Thyroid gland (tissue), 4 donors: ENCODE measurements at regions not wholly inside any gene's neighbourhood (a gene's known extent, or its start where the extent isn't known, plus 50 kb on each side); places are given as distances from the start of the nearest gene placed in this dataset.

ENCODE experiments used
- DNase-seq, 2 donors: peaks; one replicate each; pipeline ENCODE4 v3.0.0-alpha.2; 2019
- H3K27ac ChIP-seq, 3 donors: fragments of 200-600 bp; sonication (generic); 1 replicate in 2 of 3; 2 replicates in 1 of 3; pipeline ENCODE4 v1.5.1; 2016 to 2019; ENCODE audit warnings: mild to moderate bottlenecking in 1 of 3, moderate library complexity in 1 of 3
- H3K27me3 ChIP-seq: fragments of 200-600 bp; sonication (generic); one replicate; pipeline ENCODE4 v1.5.1; 2019
- H3K36me3 ChIP-seq, 2 donors: fragments of 200-600 bp; sonication (generic); one replicate each; pipeline ENCODE4 v1.5.1; 2016 to 2019
- H3K4me1 ChIP-seq, 2 donors: fragments of 200-600 bp; sonication (generic); one replicate each; pipeline ENCODE4 v1.5.1; 2017 to 2019
- H3K4me3 ChIP-seq, 3 donors: fragments of 200-600 bp; sonication (generic); replicated peaks in 1 of 3; 1 replicate in 2 of 3; 2 replicates in 1 of 3; pipeline ENCODE4 v1.5.1; 2016; ENCODE audit warnings: mild to moderate bottlenecking in 1 of 3
- H3K9me3 ChIP-seq: fragments of 200-600 bp; sonication (generic); one replicate; pipeline ENCODE4 v1.5.1; 2017
- POLR2A ChIP-seq, 2 donors: fragments of 450-650 bp; IDR thresholded peaks; one replicate each; pipeline ENCODE4 v1.6.1; 2017; ENCODE audit warnings: antibody characterized with exemption in 2 of 2, mild to moderate bottlenecking in 2 of 2, moderate library complexity in 1 of 2
- WGBS, 2 donors: methylation state at CpG; one replicate each; pipeline ENCODE4 v1.1.5; 2017; 5-methylcytosine and 5-hydroxymethylcytosine counted together
- intact Hi-C: fragments of 100-400 bp; cut with DNase I; formaldehyde crosslinking; loops from one replicate; pipeline ENCODE4 v1.15.1; 2023
- TF ChIP-seq, protein P1 (sequence below), 6 experiments: fragments of 200-600 bp in 3 of 6; fragments of 450-650 bp in 3 of 6; sonication (generic) in 3 of 6; IDR thresholded peaks; one replicate each; pipeline ENCODE4 v1.5.1; 2016 to 2019; ENCODE audit warnings: antibody characterized with exemption in 6 of 6, mild to moderate bottlenecking in 2 of 6, inconsistent platforms in 1 of 6, moderate library complexity in 1 of 6

DNA sequence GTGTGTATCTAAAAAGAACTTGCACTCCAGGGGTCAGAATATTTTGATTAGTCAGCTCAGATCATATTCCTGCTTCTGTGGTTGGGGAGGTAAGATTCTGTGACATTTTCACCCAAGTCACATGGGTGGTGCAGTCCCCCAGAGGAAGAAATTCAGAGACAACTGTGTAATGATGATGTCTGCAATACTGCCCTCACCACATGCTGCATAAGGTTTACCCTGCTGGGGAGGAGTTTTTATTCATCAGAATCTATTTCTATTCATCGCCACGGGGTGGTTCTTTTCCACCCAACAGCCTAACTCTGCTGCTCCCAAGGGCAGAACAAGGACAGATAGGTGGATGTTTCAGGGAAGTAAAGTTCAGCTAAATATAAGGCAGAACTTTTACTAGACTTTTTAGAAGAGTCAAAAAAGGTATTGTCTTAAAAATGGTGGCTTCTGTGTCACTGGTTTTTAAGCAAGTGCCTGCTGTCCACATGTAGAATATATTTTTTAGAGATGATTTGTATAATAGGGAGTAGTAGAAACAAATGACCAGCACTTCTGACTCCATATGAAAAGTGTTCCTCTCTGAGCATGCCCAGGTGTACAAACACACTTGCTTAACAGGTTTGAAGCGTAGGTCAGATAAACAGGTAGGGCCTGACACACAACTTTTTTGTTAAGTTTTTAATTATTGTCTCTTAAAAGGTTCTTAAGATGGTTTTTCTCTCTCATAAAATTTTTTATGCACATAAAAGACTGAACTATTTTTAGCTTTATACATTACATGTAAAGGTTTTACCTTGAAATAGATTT is 352.7 kb downstream of the LRRC70 start:
- TF ChIP-seq POLR2A (IDR thresholded peaks at IDR 0.05), result no peak
- TF ChIP-seq, protein P1, sequence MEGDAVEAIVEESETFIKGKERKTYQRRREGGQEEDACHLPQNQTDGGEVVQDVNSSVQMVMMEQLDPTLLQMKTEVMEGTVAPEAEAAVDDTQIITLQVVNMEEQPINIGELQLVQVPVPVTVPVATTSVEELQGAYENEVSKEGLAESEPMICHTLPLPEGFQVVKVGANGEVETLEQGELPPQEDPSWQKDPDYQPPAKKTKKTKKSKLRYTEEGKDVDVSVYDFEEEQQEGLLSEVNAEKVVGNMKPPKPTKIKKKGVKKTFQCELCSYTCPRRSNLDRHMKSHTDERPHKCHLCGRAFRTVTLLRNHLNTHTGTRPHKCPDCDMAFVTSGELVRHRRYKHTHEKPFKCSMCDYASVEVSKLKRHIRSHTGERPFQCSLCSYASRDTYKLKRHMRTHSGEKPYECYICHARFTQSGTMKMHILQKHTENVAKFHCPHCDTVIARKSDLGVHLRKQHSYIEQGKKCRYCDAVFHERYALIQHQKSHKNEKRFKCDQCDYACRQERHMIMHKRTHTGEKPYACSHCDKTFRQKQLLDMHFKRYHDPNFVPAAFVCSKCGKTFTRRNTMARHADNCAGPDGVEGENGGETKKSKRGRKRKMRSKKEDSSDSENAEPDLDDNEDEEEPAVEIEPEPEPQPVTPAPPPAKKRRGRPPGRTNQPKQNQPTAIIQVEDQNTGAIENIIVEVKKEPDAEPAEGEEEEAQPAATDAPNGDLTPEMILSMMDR (IDR thresholded peaks at IDR 0.05), result no peak
- whole genome bisulfite sequencing, 2 donors, result 79 to 85% methylated on average over 3 of the region's 3 CpGs
- H3K4me3 ChIP-seq, result no peak overlapping the region
- no peak for DNase-seq
- H3K36me3 ChIP-seq, result no peaks in the 10 kb centered on the region
- peaks cover 10 to 20% of the 10 kb centered on the region in 2 donors for H3K4me1 ChIP-seq
- intact Hi-C loops, result no loop called here
- no peaks in the 10 kb centered on the region for H3K9me3 ChIP-seq
- H3K27me3 ChIP-seq, result no peaks in the 10 kb centered on the region
- no peak overlapping the region for H3K27ac ChIP-seq

DNA sequence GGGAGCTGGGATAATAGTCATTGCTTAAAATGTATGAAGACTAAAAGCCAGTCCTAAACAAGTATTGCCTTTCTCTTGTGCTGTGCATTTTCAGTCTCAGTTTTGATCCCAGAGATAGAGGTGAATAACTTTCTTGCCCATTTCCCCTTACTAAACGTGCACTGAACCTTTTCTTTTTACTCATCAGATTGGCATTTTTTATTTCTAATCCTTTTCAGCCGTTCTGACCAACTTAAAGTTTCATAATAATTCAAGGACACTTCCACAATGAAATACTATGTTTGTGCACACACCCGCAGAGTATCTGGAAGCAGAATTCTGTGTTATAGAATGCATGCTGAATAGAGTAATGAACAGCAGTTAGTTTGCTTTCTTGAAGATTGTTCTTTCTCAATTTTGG is 343.6 kb downstream of the LRRC70 start:
- 66 to 81% methylated on average over 3 of the region's 3 CpGs for WGBS, 2 donors
- intact Hi-C loops, result no loop called here
- no peak for TF ChIP-seq POLR2A (IDR thresholded peaks at IDR 0.05)
- TF ChIP-seq, protein P1 (IDR thresholded peaks at IDR 0.05), result no peak
- H3K27me3 ChIP-seq, result no peaks in the 10 kb centered on the region
- H3K4me1 ChIP-seq, result no peaks in the 10 kb centered on the region
- no peak overlapping the region for H3K4me3 ChIP-seq
- no peaks in the 10 kb centered on the region for H3K36me3 ChIP-seq
- DNase-seq, result no peak
- no peak overlapping the region for H3K27ac ChIP-seq
- H3K9me3 ChIP-seq, result no peaks in the 10 kb centered on the region

DNA sequence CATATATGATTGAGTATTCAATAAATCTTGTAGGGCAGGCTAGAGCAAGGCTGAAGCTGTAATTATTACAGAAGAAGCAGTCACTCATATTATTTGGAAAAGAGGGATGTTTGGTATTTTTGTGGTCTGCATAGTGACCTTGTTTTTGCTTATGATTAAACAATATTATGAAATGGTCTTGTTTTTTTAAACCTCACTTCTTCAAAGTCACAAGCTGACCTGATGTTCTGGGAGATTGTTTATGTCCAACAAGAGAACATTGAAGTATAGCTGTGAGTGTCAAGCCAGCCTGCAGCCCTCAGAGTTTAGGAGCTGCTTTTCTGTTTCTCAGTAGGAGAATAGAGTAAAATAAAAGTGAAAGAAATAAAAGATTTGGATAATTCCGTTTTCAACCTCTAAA is 342.2 kb downstream of the LRRC70 start:
- no peak for DNase-seq
- 78 to 79% methylated on average over 1 of the region's 1 CpG for WGBS, 2 donors
- intact Hi-C loops, result no loop called here
- no peak for TF ChIP-seq POLR2A (IDR thresholded peaks at IDR 0.05)
- TF ChIP-seq, protein P1 (IDR thresholded peaks at IDR 0.05), result no peak
- Histone ChIP-seq H3K9me3 (no peaks in the 10 kb centered on the region), H3K4me3 (no peak overlapping the region), H3K36me3 (no peaks in the 10 kb centered on the region), H3K4me1 (no peaks in the 10 kb centered on the region), H3K27me3 (no peaks in the 10 kb centered on the region), H3K27ac (no peak overlapping the region)

DNA sequence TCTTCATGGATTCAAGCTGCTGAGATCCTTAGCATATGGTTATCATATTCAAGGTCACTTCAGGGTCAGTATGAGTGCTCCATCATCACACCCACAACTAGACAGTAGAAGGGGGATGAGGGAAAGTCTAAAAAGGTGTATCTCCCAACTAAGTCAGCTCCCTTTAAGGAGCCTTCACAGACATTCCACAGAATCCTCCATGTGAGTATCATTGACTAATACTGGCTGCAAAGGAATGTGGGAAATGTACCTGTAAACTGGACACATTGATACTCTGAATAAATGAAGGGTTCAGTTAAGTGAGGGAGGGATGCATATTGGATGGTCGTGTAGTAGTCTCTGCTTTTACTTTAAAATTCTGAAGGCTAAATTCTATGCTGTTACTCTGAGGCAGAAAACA is 330.7 kb downstream of the LRRC70 start:
- 70 to 77% methylated on average over 1 of the region's 1 CpG for WGBS, 2 donors
- intact Hi-C loops, result no loop called here
- H3K4me3 ChIP-seq, result no peak overlapping the region
- no peaks in the 10 kb centered on the region for H3K9me3 ChIP-seq
- no peak for TF ChIP-seq POLR2A (IDR thresholded peaks at IDR 0.05)
- TF ChIP-seq, protein P1 (IDR thresholded peaks at IDR 0.05), result no peak
- DNase-seq, result no peak
- no peak overlapping the region for H3K27ac ChIP-seq
- H3K27me3 ChIP-seq, result no peaks in the 10 kb centered on the region
- no peaks in the 10 kb centered on the region for H3K36me3 ChIP-seq
- no peaks in the 10 kb centered on the region for H3K4me1 ChIP-seq

DNA sequence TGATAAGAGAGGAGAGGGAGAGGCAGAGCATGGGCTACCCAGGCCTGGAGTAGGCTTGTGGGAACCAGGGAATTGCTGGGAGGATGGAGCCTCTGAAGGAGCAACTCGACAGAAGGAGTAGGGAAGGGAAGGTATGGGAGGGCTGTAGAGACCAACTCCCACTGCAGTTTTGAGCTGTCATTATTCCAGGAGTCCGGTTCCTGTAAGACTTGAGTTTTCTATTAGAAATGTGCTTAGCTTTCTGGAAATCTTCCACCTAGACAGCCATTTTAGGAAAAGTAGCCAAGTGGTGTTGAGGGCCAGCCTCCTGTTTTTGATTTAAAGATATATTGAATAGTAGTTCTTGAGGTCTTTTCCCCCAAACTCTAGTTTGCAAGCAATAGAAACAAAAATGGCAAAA is 323.5 kb downstream of the LRRC70 start:
- H3K4me1 ChIP-seq, result no peaks in the 10 kb centered on the region
- 65 to 78% methylated on average over 2 of the region's 2 CpGs for WGBS, 2 donors
- no peaks in the 10 kb centered on the region for H3K27me3 ChIP-seq
- intact Hi-C loops, result no loop called here
- no peak for TF ChIP-seq POLR2A (IDR thresholded peaks at IDR 0.05)
- TF ChIP-seq, protein P1 (IDR thresholded peaks at IDR 0.05), result no peak
- no peak overlapping the region for H3K27ac ChIP-seq
- no peak overlapping the region for H3K4me3 ChIP-seq
- no peak for DNase-seq
- H3K9me3 ChIP-seq, result no peaks in the 10 kb centered on the region
- no peaks in the 10 kb centered on the region for H3K36me3 ChIP-seq
